OCI-LY3 (cell line): ENCODE measurements at regions not wholly inside any gene's neighbourhood (a gene's known extent, or its start where the extent isn't known, plus 50 kb on each side); places are given as distances from the start of the nearest gene placed in this dataset.

ENCODE experiments used
- EZH2phosphoT487 ChIP-seq: fragments of 200-600 bp; shearing (Covaris generic); IDR thresholded peaks from 2 replicates; pipeline ENCODE4 v1.6.1; 2018; ENCODE audit warnings: antibody characterized with exemption, mixed run types, low read depth
- TF ChIP-seq, protein P1 (sequence below): fragments of 200-600, 300-600 bp; sonication (generic); IDR thresholded peaks from 2 replicates; pipeline ENCODE4 v1.5.1; 2014; ENCODE audit warnings: antibody characterized with exemption, low read length, low read depth

DNA sequence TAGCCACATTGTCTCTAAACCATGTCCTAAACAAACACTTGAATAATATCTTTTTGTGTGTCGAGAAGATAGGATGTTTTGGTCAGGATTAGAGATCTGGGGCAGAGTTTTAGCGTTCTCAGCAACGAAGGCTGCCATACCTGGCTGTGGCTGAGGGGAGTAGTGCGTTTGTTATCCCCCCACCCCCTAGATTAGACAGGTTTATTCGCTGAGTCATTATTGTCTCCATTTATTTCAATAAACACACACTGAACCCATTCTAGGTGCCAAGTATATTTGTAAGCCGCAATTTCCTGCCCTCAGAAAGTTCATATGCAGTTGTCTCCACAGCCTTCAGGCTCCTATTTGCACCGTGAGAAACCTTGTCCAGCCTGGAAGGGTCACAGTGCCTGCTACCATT, 1684.8 kb upstream of the TENM3 start:
- TF ChIP-seq, protein P1, sequence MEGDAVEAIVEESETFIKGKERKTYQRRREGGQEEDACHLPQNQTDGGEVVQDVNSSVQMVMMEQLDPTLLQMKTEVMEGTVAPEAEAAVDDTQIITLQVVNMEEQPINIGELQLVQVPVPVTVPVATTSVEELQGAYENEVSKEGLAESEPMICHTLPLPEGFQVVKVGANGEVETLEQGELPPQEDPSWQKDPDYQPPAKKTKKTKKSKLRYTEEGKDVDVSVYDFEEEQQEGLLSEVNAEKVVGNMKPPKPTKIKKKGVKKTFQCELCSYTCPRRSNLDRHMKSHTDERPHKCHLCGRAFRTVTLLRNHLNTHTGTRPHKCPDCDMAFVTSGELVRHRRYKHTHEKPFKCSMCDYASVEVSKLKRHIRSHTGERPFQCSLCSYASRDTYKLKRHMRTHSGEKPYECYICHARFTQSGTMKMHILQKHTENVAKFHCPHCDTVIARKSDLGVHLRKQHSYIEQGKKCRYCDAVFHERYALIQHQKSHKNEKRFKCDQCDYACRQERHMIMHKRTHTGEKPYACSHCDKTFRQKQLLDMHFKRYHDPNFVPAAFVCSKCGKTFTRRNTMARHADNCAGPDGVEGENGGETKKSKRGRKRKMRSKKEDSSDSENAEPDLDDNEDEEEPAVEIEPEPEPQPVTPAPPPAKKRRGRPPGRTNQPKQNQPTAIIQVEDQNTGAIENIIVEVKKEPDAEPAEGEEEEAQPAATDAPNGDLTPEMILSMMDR: no peak
- no peak for TF ChIP-seq EZH2phosphoT487
